ENCODE measurements at regions not wholly inside any gene's neighbourhood (a gene's known extent, or its start where the extent isn't known, plus 50 kb on each side); places are given as distances from the start of the nearest gene placed in this dataset.

DNA sequence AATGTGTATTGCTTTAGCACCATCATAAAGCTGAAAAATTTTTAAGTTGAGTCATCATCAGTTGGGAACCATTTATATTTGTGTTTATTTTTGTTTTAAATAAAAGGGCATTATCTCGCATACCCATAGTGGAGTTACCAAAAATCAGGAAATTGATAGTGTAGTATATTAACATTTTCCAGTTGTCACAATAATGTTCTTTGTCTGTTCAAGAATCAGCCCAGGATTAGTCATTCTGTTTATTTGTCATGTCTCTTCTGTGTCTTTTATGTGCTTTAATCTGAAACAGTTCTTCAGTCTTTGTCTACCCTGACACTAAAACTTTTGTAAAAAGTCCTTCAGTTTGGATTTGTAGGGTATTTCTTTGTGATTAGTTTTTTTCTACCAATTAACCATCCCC is 827.8 kb upstream of the ZWINT start:
- TF ChIP-seq, protein P1, sequence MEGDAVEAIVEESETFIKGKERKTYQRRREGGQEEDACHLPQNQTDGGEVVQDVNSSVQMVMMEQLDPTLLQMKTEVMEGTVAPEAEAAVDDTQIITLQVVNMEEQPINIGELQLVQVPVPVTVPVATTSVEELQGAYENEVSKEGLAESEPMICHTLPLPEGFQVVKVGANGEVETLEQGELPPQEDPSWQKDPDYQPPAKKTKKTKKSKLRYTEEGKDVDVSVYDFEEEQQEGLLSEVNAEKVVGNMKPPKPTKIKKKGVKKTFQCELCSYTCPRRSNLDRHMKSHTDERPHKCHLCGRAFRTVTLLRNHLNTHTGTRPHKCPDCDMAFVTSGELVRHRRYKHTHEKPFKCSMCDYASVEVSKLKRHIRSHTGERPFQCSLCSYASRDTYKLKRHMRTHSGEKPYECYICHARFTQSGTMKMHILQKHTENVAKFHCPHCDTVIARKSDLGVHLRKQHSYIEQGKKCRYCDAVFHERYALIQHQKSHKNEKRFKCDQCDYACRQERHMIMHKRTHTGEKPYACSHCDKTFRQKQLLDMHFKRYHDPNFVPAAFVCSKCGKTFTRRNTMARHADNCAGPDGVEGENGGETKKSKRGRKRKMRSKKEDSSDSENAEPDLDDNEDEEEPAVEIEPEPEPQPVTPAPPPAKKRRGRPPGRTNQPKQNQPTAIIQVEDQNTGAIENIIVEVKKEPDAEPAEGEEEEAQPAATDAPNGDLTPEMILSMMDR (IDR thresholded peaks at IDR 0.05; ENCODE audit: extremely low read depth, missing control alignments), result no peak
- DNase-seq (ENCODE audit: low spot score), result no peak

GRCh38 chr10:57186201-57186600 is 825.1 kb upstream of the ZWINT start:
- DNase-seq (ENCODE audit: low spot score), result no peak
- TF ChIP-seq, protein P1 (IDR thresholded peaks at IDR 0.05; ENCODE audit: extremely low read depth, missing control alignments), result no peak

DNA sequence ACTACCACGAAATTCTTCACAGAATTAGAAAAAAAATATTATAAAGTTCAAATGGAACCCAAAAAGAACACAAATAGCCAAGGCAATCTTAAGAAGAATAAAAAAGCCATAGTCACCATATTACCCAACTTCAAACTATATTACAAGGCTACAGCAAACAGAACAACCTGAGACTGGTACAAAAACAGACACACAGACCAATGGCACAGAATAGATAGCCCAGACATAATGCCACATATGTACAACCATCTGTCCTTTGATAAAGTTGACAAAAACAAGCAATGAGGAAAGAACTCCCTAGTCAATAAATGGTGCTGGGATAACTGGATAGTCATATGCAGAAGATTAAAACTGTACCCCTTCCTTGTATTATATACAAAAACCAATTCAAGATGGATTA is 808.5 kb upstream of the ZWINT start:
- TF ChIP-seq, protein P1 (IDR thresholded peaks at IDR 0.05; ENCODE audit: extremely low read depth, missing control alignments), result no peak
- DNase-seq (ENCODE audit: low spot score), result no peak

DNA sequence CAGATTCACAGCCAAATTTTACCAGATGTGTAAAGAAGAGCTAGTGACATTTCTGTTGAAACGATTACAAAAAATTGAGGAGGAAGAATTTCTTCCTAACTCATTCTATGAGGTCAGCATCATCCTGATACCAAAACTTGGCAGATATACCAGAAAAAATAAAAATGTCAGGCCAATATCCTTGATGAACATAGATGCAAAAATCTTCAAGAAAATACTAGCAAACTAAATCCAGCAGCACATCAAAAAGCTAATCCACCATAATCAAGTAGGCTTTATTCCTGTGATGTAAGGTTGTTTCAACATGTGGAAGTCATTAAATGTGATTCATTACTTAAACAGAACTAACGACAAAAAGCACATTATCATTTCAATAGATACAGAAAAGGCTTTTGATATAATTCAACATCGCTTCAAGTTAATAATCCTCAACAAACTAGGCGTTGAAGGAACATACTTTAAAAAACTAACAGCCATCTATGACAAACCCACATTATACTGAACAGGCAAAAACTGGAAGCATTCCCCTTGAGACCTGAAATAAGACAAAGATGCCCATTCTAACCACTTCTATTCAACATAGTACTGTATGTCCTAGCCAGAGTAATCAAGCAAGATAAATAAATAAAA is 807.7 kb upstream of the ZWINT start:
- TF ChIP-seq, protein P1 (IDR thresholded peaks at IDR 0.05; ENCODE audit: extremely low read depth, missing control alignments), result no peak
- DNase-seq (ENCODE audit: low spot score), result no peak

DNA sequence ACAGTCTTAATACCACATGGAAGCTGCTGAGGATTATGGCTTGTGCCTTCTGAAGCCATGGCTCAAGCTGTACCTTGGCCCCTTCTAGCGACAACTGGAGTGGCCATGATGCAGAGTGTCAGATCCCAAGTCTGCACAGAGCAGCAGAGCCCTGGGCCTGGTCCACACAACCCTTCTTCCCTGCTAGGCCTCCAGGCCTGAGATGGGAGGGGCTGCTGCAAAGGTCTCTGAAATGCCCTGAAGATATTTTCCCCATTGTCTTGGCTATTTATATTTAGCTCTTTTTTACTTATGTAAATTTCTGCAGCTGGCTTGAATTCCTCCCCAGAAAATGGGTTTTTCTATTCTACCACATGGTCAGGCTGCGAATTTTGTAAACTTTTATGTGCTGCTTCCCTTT is 804.6 kb upstream of the ZWINT start:
- DNase-seq (ENCODE audit: low spot score), result no peak
- TF ChIP-seq, protein P1 (IDR thresholded peaks at IDR 0.05; ENCODE audit: extremely low read depth, missing control alignments), result no peak

- TF ChIP-seq, protein P1 (IDR thresholded peaks at IDR 0.05; ENCODE audit: extremely low read depth, missing control alignments), result no peak
- DNase-seq (ENCODE audit: low spot score), result no peak
Measured at GRCh38 chr10:57162231-57162630, 801.2 kb upstream of the ZWINT start.

- TF ChIP-seq, protein P1 (IDR thresholded peaks at IDR 0.05; ENCODE audit: extremely low read depth, missing control alignments), result no peak
- no peak for DNase-seq (ENCODE audit: low spot score)
Measured at GRCh38 chr10:57161157-57161556, 800.1 kb upstream of the ZWINT start.
